SK-N-SH (cell line): ENCODE measurements at regions not wholly inside any gene's neighbourhood (a gene's known extent, or its start where the extent isn't known, plus 50 kb on each side); places are given as distances from the start of the nearest gene placed in this dataset.

ENCODE experiments used
- CTCF ChIA-PET: fragments of 300-600, 350-600 bp; formaldehyde crosslinking; extraction: SDS; loops from one replicate; lab custom pipeline; 2021; lab: Yijun Ruan, JAX
- POLR2A ChIA-PET: fragments of 350-600 bp; sonication (Branson Sonifier 250); formaldehyde crosslinking; extraction: SDS; loops from one replicate; lab custom pipeline; 2020; ENCODE audit warnings: antibody characterized with exemption, inconsistent platforms; lab: Yijun Ruan, JAX
- DNase-seq: peaks from one replicate; pipeline ENCODE4 v3.0.0; 2012
- H2AFZ ChIP-seq: fragments of 200-600 bp; sonication (generic); 2 replicates; pipeline ENCODE4 v1.8.1; 2016; ENCODE audit warnings: antibody characterized with exemption, mild to moderate bottlenecking, low read depth
- H3F3A ChIP-seq: fragments of 200-600 bp; sonication (generic); replicated peaks from 2 replicates; pipeline ENCODE3; 2016; ENCODE audit warnings: antibody characterized with exemption, mild to moderate bottlenecking; ENCODE audit not compliant: insufficient read depth
- H3K27ac ChIP-seq, 2 experiments: fragments of 200-500 bp in 1 of 2; fragments of 200-600 bp in 1 of 2; sonication (Bioruptor generic) in 1 of 2; sonication (generic), shearing (Covaris generic) in 1 of 2; 2 replicates each; pipeline versions ENCODE4 v1.5.1 to v1.6.1; 2014 to 2016; ENCODE audit warnings: low read depth in 2 of 2, inconsistent platforms in 1 of 2, low read length in 1 of 2, mild to moderate bottlenecking in 1 of 2, mixed read lengths in 1 of 2
- H3K27me3 ChIP-seq: fragments of 200-600 bp; sonication (generic), shearing (Covaris generic); 2 replicates; pipeline ENCODE4 v1.6.1; 2016; ENCODE audit warnings: mixed run types; ENCODE audit not compliant: insufficient read depth
- H3K36me3 ChIP-seq, 2 experiments: fragments of 200-500 bp in 1 of 2; fragments of 200-600 bp in 1 of 2; sonication (Bioruptor generic) in 1 of 2; sonication (generic) in 1 of 2; replicated peaks in 1 of 2; 2 replicates each; pipeline versions ENCODE3 to v1.5.1; 2014 to 2016; ENCODE audit warnings: low read length in 1 of 2, mild to moderate bottlenecking in 1 of 2; ENCODE audit not compliant: insufficient read depth in 2 of 2, control insufficient read depth in 1 of 2
- H3K4me1 ChIP-seq, 2 experiments: fragments of 200-500 bp in 1 of 2; fragments of 200-600 bp in 1 of 2; sonication (Bioruptor generic) in 1 of 2; sonication (generic), shearing (Covaris generic) in 1 of 2; 2 replicates each; pipeline versions ENCODE4 v1.5.1 to v1.6.1; 2014 to 2016; ENCODE audit warnings: low read depth in 1 of 2, low read length in 1 of 2, mixed run types in 1 of 2; ENCODE audit not compliant: insufficient read depth in 2 of 2, control insufficient read depth in 1 of 2
- H3K4me2 ChIP-seq: fragments of 200-600 bp; sonication (generic), shearing (Covaris generic); 2 replicates; pipeline ENCODE4 v1.6.1; 2017; ENCODE audit warnings: mixed run types
- H3K4me3 ChIP-seq, 2 experiments: fragments of 200-500 bp in 1 of 2; fragments of 200-600 bp in 1 of 2; sonication (Bioruptor generic) in 1 of 2; sonication (generic), shearing (Covaris generic) in 1 of 2; 2 replicates each; pipeline versions ENCODE4 v1.5.1 to v1.8.1; 2014 to 2016; ENCODE audit warnings: low read depth in 2 of 2, inconsistent platforms in 1 of 2, low read length in 1 of 2, mild to moderate bottlenecking in 1 of 2, mixed read lengths in 1 of 2, moderate library complexity in 1 of 2
- H3K79me2 ChIP-seq: fragments of 200-600 bp; sonication (generic); 2 replicates; pipeline ENCODE4 v1.8.1; 2017; ENCODE audit warnings: mild to moderate bottlenecking; ENCODE audit not compliant: insufficient read depth
- H3K9ac ChIP-seq: fragments of 200-600 bp; sonication (generic); 2 replicates; pipeline ENCODE4 v1.6.1; 2017; ENCODE audit warnings: mixed run types
- H3K9me2 ChIP-seq: fragments of 200-600 bp; sonication (generic); 2 replicates; pipeline ENCODE4 v1.6.1; 2017; ENCODE audit warnings: mixed run types
- H3K9me3 ChIP-seq: fragments of 200-600 bp; sonication (generic); 2 replicates; pipeline ENCODE4 v1.6.1; 2017; ENCODE audit warnings: mixed run types, mild to moderate bottlenecking, moderate library complexity
- H4K20me1 ChIP-seq: fragments of 200-600 bp; sonication (generic); 2 replicates; pipeline ENCODE4 v1.6.1; 2017; ENCODE audit warnings: mild to moderate bottlenecking, mixed run types; ENCODE audit not compliant: insufficient read depth
- CHD2 ChIP-seq: fragments of 150-350 bp; IDR thresholded peaks from 2 replicates; pipeline ENCODE4 v1.6.1; 2018; ENCODE audit warnings: low read length; ENCODE audit not compliant: partially characterized antibody
- ELF1 ChIP-seq: IDR thresholded peaks from 2 replicates; pipeline ENCODE4 v1.4.0; 2012
- FOXM1 ChIP-seq: IDR thresholded peaks from 2 replicates; pipeline ENCODE4 v1.4.0; 2012; ENCODE audit warnings: low read depth, mild to moderate bottlenecking
- GABPA ChIP-seq: IDR thresholded peaks from 2 replicates; pipeline ENCODE4 v1.4.0; 2012; ENCODE audit warnings: low read depth, mild to moderate bottlenecking
- GATA2 ChIP-seq: sonication (generic); formaldehyde crosslinking; IDR thresholded peaks from 2 replicates; pipeline ENCODE4 v1.5.0; 2020; ENCODE audit warnings: mild to moderate bottlenecking, missing genetic modification reagents
- MXI1 ChIP-seq: IDR thresholded peaks from 2 replicates; pipeline ENCODE4 v1.6.1; 2012; ENCODE audit warnings: mild to moderate bottlenecking, low read depth, low read length, improper control_type of control experiment
- NRF1 ChIP-seq: IDR thresholded peaks from 2 replicates; pipeline ENCODE4 v1.6.1; 2012; ENCODE audit warnings: low read depth, mild to moderate bottlenecking, low read length
- POLR2AphosphoS5 ChIP-seq: IDR thresholded peaks from 2 replicates; pipeline ENCODE4 v1.6.1; 2012; ENCODE audit warnings: low read depth, low read length
- RCOR1 ChIP-seq: fragments of 150-350 bp; IDR thresholded peaks from 2 replicates; pipeline ENCODE4 v1.6.1; 2017; ENCODE audit warnings: antibody characterized with exemption, low read length
- RFX5 ChIP-seq: IDR thresholded peaks from 2 replicates; pipeline ENCODE4 v1.6.1; 2012; ENCODE audit warnings: mild to moderate bottlenecking, improper control_type of control experiment, low read length
- RXRA ChIP-seq: IDR thresholded peaks from 2 replicates; pipeline ENCODE4 v1.4.0; 2012; ENCODE audit warnings: low read depth, mild to moderate bottlenecking, borderline replicate concordance
- SIN3A ChIP-seq: IDR thresholded peaks from 2 replicates; pipeline ENCODE4 v1.6.1; 2012; ENCODE audit warnings: low read depth, mild to moderate bottlenecking, low read length, moderate library complexity, borderline replicate concordance
- SMC3 ChIP-seq: IDR thresholded peaks from 2 replicates; pipeline ENCODE4 v1.6.1; 2012; ENCODE audit warnings: low read depth, low read length, improper control_type of control experiment
- TEAD4 ChIP-seq: IDR thresholded peaks from 2 replicates; pipeline ENCODE4 v1.4.0; 2012; ENCODE audit warnings: mild to moderate bottlenecking, borderline replicate concordance; ENCODE audit not compliant: insufficient read depth
- WGBS: methylation state at CpG from one replicate; pipeline ENCODE4 v1.1.6; 2017; ENCODE audit warnings: low lambda C conversion rate; 5-methylcytosine and 5-hydroxymethylcytosine counted together
- TF ChIP-seq, protein P1 (sequence below): IDR thresholded peaks from 2 replicates; pipeline ENCODE4 v1.4.0; 2012; ENCODE audit warnings: low read depth

GRCh38 chr2:101622210-101623030 lies 75.1 kb upstream of the MAP4K4 start:
- no peak for DNase-seq
- Histone ChIP-seq H3K4me2 (no peak overlapping the region), H3K79me2 (no peaks in the 10 kb centered on the region), H2AFZ (no peak overlapping the region), H3K27ac (no peak overlapping the region), H3K4me1 (peaks cover 2 to 5% of the 10 kb centered on the region in 2 experiments; a peak in 3 of 4 replicates), H3F3A (no peaks in the 10 kb centered on the region), H3K27me3 (no peaks in the 10 kb centered on the region), H3K4me3 (no peak overlapping the region), H3K9ac (no peak overlapping the region), H4K20me1 (no peaks in the 10 kb centered on the region), H3K9me2 (no peaks in the 10 kb centered on the region), H3K36me3 (no peaks in the 10 kb centered on the region), H3K9me3 (no peaks in the 10 kb centered on the region)
- TF ChIP-seq POLR2AphosphoS5 (no peak), TEAD4 (no peak), GABPA (no peak), CHD2 (no peak), SIN3A (no peak), RCOR1 (no peak)
- WGBS = 84% methylated on average over 10 of the region's 16 CpGs
- POLR2A ChIA-PET = no interaction called here
- CTCF ChIA-PET = no interaction called here

GRCh38 chr2:101619191-101619591 lies 78.3 kb upstream of the MAP4K4 start:
- ChIA-PET POLR2A (no interaction called here), CTCF (interaction anchor here (1.3 kb wide), 1 partner anchor 14 kb away, joined by 3 read pairs; no protein-coding TSS in a partner anchor)
- no peak overlapping the region for H3K4me3 ChIP-seq
- no peak overlapping the region for H2AFZ ChIP-seq
- H3K79me2 ChIP-seq = no peaks in the 10 kb centered on the region
- no peaks in the 10 kb centered on the region for H3K27me3 ChIP-seq
- no peaks in the 10 kb centered on the region for H3K9me2 ChIP-seq
- 84% methylated on average over 10 of the region's 10 CpGs for WGBS
- no peak overlapping the region for H3K4me2 ChIP-seq
- H3F3A ChIP-seq = no peaks in the 10 kb centered on the region
- TF ChIP-seq, protein P1, sequence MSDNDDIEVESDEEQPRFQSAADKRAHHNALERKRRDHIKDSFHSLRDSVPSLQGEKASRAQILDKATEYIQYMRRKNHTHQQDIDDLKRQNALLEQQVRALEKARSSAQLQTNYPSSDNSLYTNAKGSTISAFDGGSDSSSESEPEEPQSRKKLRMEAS = no peak
- TF ChIP-seq FOXM1 = no peak
- no peak for TF ChIP-seq GATA2 (CRISPR knock-in tag)
- no peak for TF ChIP-seq ELF1
- no peak for TF ChIP-seq NRF1
- no peak for TF ChIP-seq SMC3
- no peak for TF ChIP-seq GABPA
- no peak for TF ChIP-seq SIN3A
- TF ChIP-seq RXRA = no peak
- TF ChIP-seq RFX5 = no peak
- no peak for TF ChIP-seq MXI1
- no peaks in the 10 kb centered on the region for H3K36me3 ChIP-seq
- no peaks in the 10 kb centered on the region for H4K20me1 ChIP-seq
- no peak overlapping the region for H3K27ac ChIP-seq
- peaks cover 5 to 6% of the 10 kb centered on the region in 2 experiments; a peak in 3 of 4 replicates for H3K4me1 ChIP-seq
- H3K9ac ChIP-seq = no peak overlapping the region
- DNase-seq = no peak
- H3K9me3 ChIP-seq = no peaks in the 10 kb centered on the region
